ENCODE measurements at regions not wholly inside any gene's neighbourhood (a gene's known extent, or its start where the extent isn't known, plus 50 kb on each side); places are given as distances from the start of the nearest gene placed in this dataset.

DNA sequence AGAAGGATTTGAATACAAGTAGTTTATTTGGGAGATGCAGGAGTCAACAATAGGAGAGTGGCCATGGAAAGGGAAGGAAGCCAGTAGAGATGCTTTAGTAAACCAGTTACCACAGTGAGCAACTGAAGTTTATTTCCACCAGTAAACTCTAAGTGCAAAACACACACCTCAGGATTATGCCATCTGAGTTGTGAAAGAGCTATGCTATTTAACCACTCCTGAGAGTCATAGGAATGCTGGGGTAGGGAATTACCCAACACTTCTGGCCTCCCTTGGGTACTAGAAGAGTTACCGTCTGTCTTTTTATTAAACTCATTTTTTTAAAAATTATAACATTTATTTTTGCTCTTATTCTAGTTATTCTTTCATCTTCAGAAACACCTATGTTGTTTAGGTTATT, 834.6 kb upstream of the AMOT start:
- 0% methylated on average over 1 of the region's 1 CpG for WGBS (ENCODE audit: low lambda C conversion rate)

More for the DNA sequence above, 834.6 kb upstream of the AMOT start:
- CTCF ChIA-PET (ENCODE audit: low intra/inter-chr PET ratio, low total read pairs) = no interaction called here
- Histone ChIP-seq H3K4me2 (ENCODE audit: low read depth, low read length) (no peak overlapping the region), H2AFZ (ENCODE audit: low read length) (no peak overlapping the region), H3K9me3 (ENCODE audit: low read length) (no peaks in the 10 kb centered on the region), H3K36me3 (replicated peaks in 1 of 2; ENCODE audit: control insufficient read depth in 1 of 2, insufficient read depth in 2 of 2, low read length in 2 of 2) (no peaks in the 10 kb centered on the region), H3K79me2 (ENCODE audit: insufficient read depth, low read length) (no peaks in the 10 kb centered on the region), H3K27me3 (ENCODE audit: control insufficient read depth in 1 of 2, insufficient read depth in 2 of 2, low read length in 2 of 2) (no peaks in the 10 kb centered on the region), H3K9ac (ENCODE audit: insufficient read depth, low read depth, low read length) (no peak overlapping the region), H3K4me3 (replicated peaks in 1 of 3; ENCODE audit: insufficient read depth in 1 of 3, low read depth in 2 of 3, low read length in 3 of 3) (no peak overlapping the region), H4K20me1 (ENCODE audit: insufficient read depth, low read length) (no peaks in the 10 kb centered on the region), H3K27ac (ENCODE audit: extremely low read length, insufficient read depth, low read length) (no peak overlapping the region), H3K4me1 (ENCODE audit: insufficient read depth, low read length) (no peaks in the 10 kb centered on the region)
- POLR2A ChIA-PET = no interaction called here
- in situ Hi-C loops (cut with HindIII; ENCODE audit: extremely low pct_ligation_motif_present, low pct_unique_long_range_greater_than_20kb) (no loop called here), intact Hi-C loops (cut with micrococcal nuclease; ENCODE audit: unreplicated experiment) (no loop called here)
- TF ChIP-seq ZNF205 (CRISPR knock-in tag; IDR thresholded peaks at IDR 0.05) (no peak), ZNF550 (CRISPR knock-in tag; IDR thresholded peaks at IDR 0.05; ENCODE audit: borderline replicate concordance) (no peak), ZNF557 (CRISPR knock-in tag; IDR thresholded peaks at IDR 0.05) (no peak), ZNF768 (CRISPR knock-in tag; IDR thresholded peaks at IDR 0.05) (no peak), MAFF (IDR thresholded peaks at IDR 0.05; ENCODE audit: low read depth, low read length) (no peak), KMT2B (CRISPR knock-in tag; IDR thresholded peaks at IDR 0.05) (no peak), ZSCAN25 (CRISPR knock-in tag; IDR thresholded peaks at IDR 0.05) (no peak), SMC3 (IDR thresholded peaks at IDR 0.05; ENCODE audit: low read length) (no peak), ZNF329 (CRISPR knock-in tag; IDR thresholded peaks at IDR 0.05; ENCODE audit: low read depth) (no peak), ZNF652 (CRISPR knock-in tag; IDR thresholded peaks at IDR 0.05; ENCODE audit: borderline replicate concordance, low read depth) (no peak), SIN3B (IDR thresholded peaks at IDR 0.05; ENCODE audit: low read length) (no peak), SP140L (CRISPR knock-in tag; IDR thresholded peaks at IDR 0.05; ENCODE audit: borderline replicate concordance) (no peak), RAD21 (CRISPR knock-in tag; IDR thresholded peaks at IDR 0.05) (no peak), ZNF496 (CRISPR knock-in tag; IDR thresholded peaks at IDR 0.05; ENCODE audit: insufficient replicate concordance) (no peak)
- TF ChIP-seq, protein P1, sequence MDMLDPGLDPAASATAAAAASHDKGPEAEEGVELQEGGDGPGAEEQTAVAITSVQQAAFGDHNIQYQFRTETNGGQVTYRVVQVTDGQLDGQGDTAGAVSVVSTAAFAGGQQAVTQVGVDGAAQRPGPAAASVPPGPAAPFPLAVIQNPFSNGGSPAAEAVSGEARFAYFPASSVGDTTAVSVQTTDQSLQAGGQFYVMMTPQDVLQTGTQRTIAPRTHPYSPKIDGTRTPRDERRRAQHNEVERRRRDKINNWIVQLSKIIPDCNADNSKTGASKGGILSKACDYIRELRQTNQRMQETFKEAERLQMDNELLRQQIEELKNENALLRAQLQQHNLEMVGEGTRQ (IDR thresholded peaks at IDR 0.05; ENCODE audit: low read depth, low read length) = no peak
- TF ChIP-seq, protein P1 (CRISPR knock-in tag; IDR thresholded peaks at IDR 0.05; ENCODE audit: borderline replicate concordance) = no peak
- TF ChIP-seq, protein P2, sequence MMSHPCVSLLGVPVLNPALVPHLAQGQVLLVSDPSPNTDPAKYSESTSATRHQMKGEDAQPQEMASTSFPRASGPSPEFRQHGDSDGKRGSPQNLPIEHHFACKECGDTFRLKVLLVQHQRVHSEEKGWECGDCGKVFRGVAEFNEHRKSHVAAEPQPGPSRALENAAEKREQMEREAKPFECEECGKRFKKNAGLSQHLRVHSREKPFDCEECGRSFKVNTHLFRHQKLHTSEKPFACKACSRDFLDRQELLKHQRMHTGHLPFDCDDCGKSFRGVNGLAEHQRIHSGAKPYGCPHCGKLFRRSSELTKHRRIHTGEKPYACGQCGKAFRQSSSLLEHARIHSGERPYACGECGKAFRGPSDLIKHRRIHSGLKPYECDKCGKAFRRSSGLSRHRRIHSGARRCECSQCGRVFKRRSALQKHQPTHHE (CRISPR knock-in tag; IDR thresholded peaks at IDR 0.05; ENCODE audit: borderline replicate concordance) = no peak
- TF ChIP-seq, protein P3, sequence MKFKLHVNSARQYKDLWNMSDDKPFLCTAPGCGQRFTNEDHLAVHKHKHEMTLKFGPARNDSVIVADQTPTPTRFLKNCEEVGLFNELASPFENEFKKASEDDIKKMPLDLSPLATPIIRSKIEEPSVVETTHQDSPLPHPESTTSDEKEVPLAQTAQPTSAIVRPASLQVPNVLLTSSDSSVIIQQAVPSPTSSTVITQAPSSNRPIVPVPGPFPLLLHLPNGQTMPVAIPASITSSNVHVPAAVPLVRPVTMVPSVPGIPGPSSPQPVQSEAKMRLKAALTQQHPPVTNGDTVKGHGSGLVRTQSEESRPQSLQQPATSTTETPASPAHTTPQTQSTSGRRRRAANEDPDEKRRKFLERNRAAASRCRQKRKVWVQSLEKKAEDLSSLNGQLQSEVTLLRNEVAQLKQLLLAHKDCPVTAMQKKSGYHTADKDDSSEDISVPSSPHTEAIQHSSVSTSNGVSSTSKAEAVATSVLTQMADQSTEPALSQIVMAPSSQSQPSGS (CRISPR knock-in tag; IDR thresholded peaks at IDR 0.05) = no peak
- TF ChIP-seq, protein P4, sequence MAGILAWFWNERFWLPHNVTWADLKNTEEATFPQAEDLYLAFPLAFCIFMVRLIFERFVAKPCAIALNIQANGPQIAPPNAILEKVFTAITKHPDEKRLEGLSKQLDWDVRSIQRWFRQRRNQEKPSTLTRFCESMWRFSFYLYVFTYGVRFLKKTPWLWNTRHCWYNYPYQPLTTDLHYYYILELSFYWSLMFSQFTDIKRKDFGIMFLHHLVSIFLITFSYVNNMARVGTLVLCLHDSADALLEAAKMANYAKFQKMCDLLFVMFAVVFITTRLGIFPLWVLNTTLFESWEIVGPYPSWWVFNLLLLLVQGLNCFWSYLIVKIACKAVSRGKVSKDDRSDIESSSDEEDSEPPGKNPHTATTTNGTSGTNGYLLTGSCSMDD (CRISPR knock-in tag; IDR thresholded peaks at IDR 0.05) = no peak
- no TSS peak for BruUV-seq (replicated peaks)
- ATAC-seq (no peak), DNase-seq (ENCODE audit: low spot score) (no peak), FAIRE-seq (no peak)
